ENCODE measurements at regions not wholly inside any gene's neighbourhood (a gene's known extent, or its start where the extent isn't known, plus 50 kb on each side); places are given as distances from the start of the nearest gene placed in this dataset.

- H3K27me3 ChIP-seq (replicated peaks in 1 of 4; ENCODE audit: control insufficient read depth in 3 of 4, extremely low read depth in 1 of 4, insufficient read depth in 3 of 4, low read length in 3 of 4) = peaks cover 0 to 2% (median 0%) of the 10 kb centered on the region in 4 experiments; a peak in 1 of 7 replicates
- no peaks in the 10 kb centered on the region for H3K79me1 ChIP-seq (ENCODE audit: low read depth, low read length)
- H3K4me3 ChIP-seq (ENCODE audit: extremely low read depth in 1 of 4, insufficient read depth in 2 of 4, low read depth in 3 of 4, low read length in 4 of 4) = no peak overlapping the region
- H2BK15ac ChIP-seq (ENCODE audit: low read length) = no peak overlapping the region
- no peak overlapping the region for H3K9ac ChIP-seq (replicated peaks in 1 of 4; ENCODE audit: extremely low read depth in 1 of 4, low read depth in 3 of 4, low read length in 3 of 4)
- no peak overlapping the region for H2BK5ac ChIP-seq (ENCODE audit: low read depth, low read length)
- no peaks in the 10 kb centered on the region; the same call in 1 of the 2 replicates for H3K23me2 ChIP-seq (ENCODE audit: low read depth, low read length)
- H4K5ac ChIP-seq (ENCODE audit: insufficient read length, low read depth, low read length) = no peak overlapping the region
- no peak overlapping the region for H3K14ac ChIP-seq (ENCODE audit: insufficient read length)
- no peak overlapping the region for H2BK12ac ChIP-seq (ENCODE audit: low read depth, low read length)
- H4K91ac ChIP-seq (replicated peaks; ENCODE audit: insufficient read length, low read length) = no peak overlapping the region
- H3K4ac ChIP-seq (replicated peaks; ENCODE audit: insufficient read length, low read depth, low read length) = no peak overlapping the region
- no peak overlapping the region for H3K23ac ChIP-seq (ENCODE audit: insufficient read length)
- H2AK5ac ChIP-seq (ENCODE audit: low read depth, low read length) = no peak overlapping the region
- H3K4me2 ChIP-seq (ENCODE audit: insufficient read depth in 1 of 2, low read depth in 2 of 2, low read length in 2 of 2) = no peak overlapping the region
- peaks cover 0 to 2% (median 0%) of the 10 kb centered on the region in 4 experiments; a peak in 1 of 7 replicates for H3K4me1 ChIP-seq (replicated peaks in 1 of 4; ENCODE audit: control insufficient read depth in 3 of 4, insufficient read depth in 4 of 4, low read length in 3 of 4)
- ChIA-PET POLR2A (ENCODE audit: partially characterized antibody) (no interaction called here), CTCF (ENCODE audit: partially characterized antibody) (interaction anchor here (0.7 to 2.1 kb wide), 3 partner anchors 13 to 355 kb away, joined by 3 to 10 read pairs (median 5); no protein-coding TSS in a partner anchor)
- no peaks in the 10 kb centered on the region for H3K36me3 ChIP-seq (ENCODE audit: control insufficient read depth in 2 of 4, insufficient read depth in 4 of 4, low read length in 3 of 4)
- H3K27ac ChIP-seq (ENCODE audit: low read depth, low read length) = no peak overlapping the region
- H3K79me2 ChIP-seq (ENCODE audit: control insufficient read depth in 1 of 2, insufficient read depth in 2 of 2, low read length in 2 of 2) = no peaks in the 10 kb centered on the region
- WGBS, 2 experiments (ENCODE audit: extremely low coverage in 1 of 2, insufficient coverage in 1 of 2, insufficient read length in 1 of 2, insufficient replicate concordance in 2 of 2, low coverage in 1 of 2, low lambda C conversion rate in 2 of 2, missing lambda C conversion rate in 1 of 2) = 93% methylated on average over 8 of the region's 8 CpGs; no CpG with 5 or more reads in 1 of the 2 experiments
- no peak overlapping the region for H3K56ac ChIP-seq (replicated peaks; ENCODE audit: insufficient read length, low read depth, low read length)
- H3K18ac ChIP-seq (ENCODE audit: extremely low read depth, low read length) = no peak overlapping the region
- FAIRE-seq = no peak
- H2AFZ ChIP-seq (ENCODE audit: low read length) = peak overlapping the region; percentile 90
- H3K9me3 ChIP-seq (ENCODE audit: insufficient read depth in 2 of 2, low read depth in 1 of 2, low read length in 1 of 2) = 0 out of 4 replicates have a peak, but pooled peaks cover 0 to 3% of the 10 kb centered on the region in 2 experiments
- H2BK120ac ChIP-seq (replicated peaks; ENCODE audit: low read depth, low read length) = no peak overlapping the region
- no peaks in the 10 kb centered on the region for H4K20me1 ChIP-seq (replicated peaks in 1 of 2; ENCODE audit: control insufficient read depth in 1 of 2, insufficient read depth in 2 of 2, low read length in 2 of 2)
- DNase-seq (ENCODE audit: low read depth in 1 of 2, low spot score in 2 of 2) = peak in 1 of 2 experiments; percentile 27
- H2BK20ac ChIP-seq (ENCODE audit: low read length) = no peak overlapping the region
- no peak overlapping the region for H4K8ac ChIP-seq (ENCODE audit: extremely low read depth, insufficient read depth, low read length)
- no peak for TF ChIP-seq RXRA (IDR thresholded peaks at IDR 0.05; ENCODE audit: insufficient read depth, low read depth, low read length)
- no peak for TF ChIP-seq KDM4A (IDR thresholded peaks at IDR 0.05; ENCODE audit: low read depth, low read length, severe bottlenecking)
Measured at GRCh38 chr9:89826186-89826585, 221.4 kb downstream of the GADD45G start.

All from H1 (cell line).